ENCODE measurements at regions not wholly inside any gene's neighbourhood (a gene's known extent, or its start where the extent isn't known, plus 50 kb on each side); places are given as distances from the start of the nearest gene placed in this dataset.

- H3K27ac ChIP-seq (ENCODE audit: low read length) = no peak overlapping the region
- H3K4me3 ChIP-seq (ENCODE audit: low read length) = no peak overlapping the region
- no peaks in the 10 kb centered on the region for H3K9me3 ChIP-seq (ENCODE audit: control insufficient read depth, insufficient read depth, low read length)
- H3K36me3 ChIP-seq (ENCODE audit: control insufficient read depth, insufficient read depth, low read length) = no peaks in the 10 kb centered on the region
- no peaks in the 10 kb centered on the region; the same call in 1 of the 2 replicates for H3K4me1 ChIP-seq (ENCODE audit: control insufficient read depth, insufficient read depth, low read length)
- H3K27me3 ChIP-seq (ENCODE audit: control insufficient read depth, insufficient read depth, low read length) = no peaks in the 10 kb centered on the region
- no CpG with 5 or more reads among the region's 1 CpG for WGBS (ENCODE audit: insufficient coverage, insufficient read length)
- DNase-seq (ENCODE audit: low read depth, low spot score) = no peak
Observed at GRCh38 chr1:194241215-194241614, 1054.8 kb upstream of the B3GALT2 start.

DNA sequence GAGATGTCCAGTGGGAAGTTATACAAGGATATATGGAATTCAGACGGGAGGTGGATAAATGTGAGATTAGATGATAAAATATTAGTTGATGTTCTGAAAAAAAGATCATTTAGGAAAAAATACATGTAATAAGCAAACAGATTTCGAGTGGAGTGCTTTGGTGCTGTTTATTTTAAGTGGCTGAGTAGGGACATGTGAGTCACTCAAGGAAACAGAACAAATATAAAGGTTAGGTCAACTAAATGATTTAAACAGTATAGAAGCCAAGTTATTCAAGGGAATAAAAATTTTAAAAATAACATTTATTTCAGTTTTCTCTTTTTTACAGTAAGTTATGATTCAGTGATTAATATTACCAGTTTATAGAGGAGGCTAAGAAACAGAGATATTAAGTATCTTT is 1046.7 kb upstream of the B3GALT2 start:
- Histone ChIP-seq H3K27me3 (ENCODE audit: control insufficient read depth, insufficient read depth, low read length) (no peaks in the 10 kb centered on the region), H3K36me3 (ENCODE audit: control insufficient read depth, insufficient read depth, low read length) (no peaks in the 10 kb centered on the region), H3K27ac (ENCODE audit: low read length) (no peak overlapping the region), H3K9me3 (ENCODE audit: control insufficient read depth, insufficient read depth, low read length) (no peaks in the 10 kb centered on the region), H3K4me1 (ENCODE audit: control insufficient read depth, insufficient read depth, low read length) (no peaks in the 10 kb centered on the region), H3K4me3 (ENCODE audit: low read length) (no peak overlapping the region)
- DNase-seq (ENCODE audit: low read depth, low spot score) = no peak
- WGBS (ENCODE audit: insufficient coverage, insufficient read length) = 100% methylated on average over 1 of the region's 2 CpGs

DNA sequence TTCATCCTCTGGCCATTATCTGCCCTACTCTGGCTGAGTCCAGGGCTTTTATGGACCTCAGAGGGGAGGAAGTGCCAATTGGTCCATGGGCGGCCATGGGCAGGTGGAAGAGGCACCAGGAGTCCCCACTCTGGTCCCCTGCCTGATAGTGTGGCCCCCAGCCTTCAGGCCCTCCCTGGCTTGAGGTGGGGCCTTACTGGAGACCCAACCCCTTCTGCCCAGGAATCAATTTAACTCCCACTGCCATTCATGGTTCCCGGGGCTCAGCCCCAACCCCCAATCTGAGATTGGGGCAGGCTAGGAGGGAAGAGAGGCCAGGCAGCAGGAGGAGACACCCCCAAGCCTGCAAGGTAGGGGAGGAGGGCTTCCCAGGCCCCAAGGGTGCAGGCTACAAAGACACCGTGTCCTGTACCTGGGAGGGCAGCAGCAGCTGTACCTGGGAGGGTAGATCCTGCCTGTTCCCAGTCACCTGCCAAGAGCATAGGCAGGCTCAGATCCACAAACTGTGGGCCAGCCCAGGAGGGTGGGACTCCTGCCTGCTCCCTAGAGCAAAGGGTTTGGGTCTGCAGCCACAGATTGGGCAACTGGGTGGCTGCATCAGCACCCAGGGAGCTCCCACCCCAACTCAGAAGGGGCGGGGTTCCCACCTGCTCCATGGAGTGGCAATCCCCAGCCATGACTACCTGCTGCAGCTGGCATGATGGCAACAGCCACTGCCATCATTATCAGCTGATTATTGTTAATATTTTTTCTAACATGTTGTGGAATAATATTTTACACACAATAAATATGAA is 1044.1 kb upstream of the B3GALT2 start:
- no peak for DNase-seq (ENCODE audit: low read depth, low spot score)
- H3K27ac ChIP-seq (ENCODE audit: low read length) = no peak overlapping the region
- no CpG with 5 or more reads among the region's 4 CpGs for WGBS (ENCODE audit: insufficient coverage, insufficient read length)
- no peaks in the 10 kb centered on the region for H3K36me3 ChIP-seq (ENCODE audit: control insufficient read depth, insufficient read depth, low read length)
- no peaks in the 10 kb centered on the region for H3K9me3 ChIP-seq (ENCODE audit: control insufficient read depth, insufficient read depth, low read length)
- no peaks in the 10 kb centered on the region for H3K27me3 ChIP-seq (ENCODE audit: control insufficient read depth, insufficient read depth, low read length)
- no peak overlapping the region for H3K4me3 ChIP-seq (ENCODE audit: low read length)
- H3K4me1 ChIP-seq (ENCODE audit: control insufficient read depth, insufficient read depth, low read length) = no peaks in the 10 kb centered on the region

DNA sequence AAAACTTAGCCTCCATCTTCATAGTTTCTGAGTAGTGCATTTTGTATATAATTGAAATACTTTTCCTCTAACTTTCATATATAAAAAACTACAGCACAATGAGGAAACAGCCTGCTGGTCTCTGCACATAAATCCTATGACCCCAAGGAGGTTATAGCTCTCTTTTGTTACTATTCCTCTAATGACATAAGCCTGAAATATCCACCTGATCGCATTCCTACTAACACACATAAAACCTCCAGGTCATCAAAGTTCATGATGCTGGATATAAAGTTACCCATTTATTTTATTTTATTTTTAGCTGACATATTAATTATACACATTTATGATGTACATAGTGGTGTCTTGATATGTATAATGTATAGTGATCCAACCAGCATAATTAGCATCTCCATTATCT is 1042.0 kb upstream of the B3GALT2 start:
- no peaks in the 10 kb centered on the region for H3K27me3 ChIP-seq (ENCODE audit: control insufficient read depth, insufficient read depth, low read length)
- H3K36me3 ChIP-seq (ENCODE audit: control insufficient read depth, insufficient read depth, low read length) = no peaks in the 10 kb centered on the region
- DNase-seq (ENCODE audit: low read depth, low spot score) = no peak
- WGBS (ENCODE audit: insufficient coverage, insufficient read length) = no CpG with 5 or more reads among the region's 1 CpG
- no peak overlapping the region for H3K4me3 ChIP-seq (ENCODE audit: low read length)
- no peaks in the 10 kb centered on the region for H3K4me1 ChIP-seq (ENCODE audit: control insufficient read depth, insufficient read depth, low read length)
- no peak overlapping the region for H3K27ac ChIP-seq (ENCODE audit: low read length)
- H3K9me3 ChIP-seq (ENCODE audit: control insufficient read depth, insufficient read depth, low read length) = no peaks in the 10 kb centered on the region

GRCh38 chr1:194227161-194227560 is 1040.7 kb upstream of the B3GALT2 start:
- H3K9me3 ChIP-seq (ENCODE audit: control insufficient read depth, insufficient read depth, low read length) = no peaks in the 10 kb centered on the region
- WGBS (ENCODE audit: insufficient coverage, insufficient read length) = no CpG with 5 or more reads among the region's 1 CpG
- no peak overlapping the region for H3K4me3 ChIP-seq (ENCODE audit: low read length)
- no peaks in the 10 kb centered on the region for H3K36me3 ChIP-seq (ENCODE audit: control insufficient read depth, insufficient read depth, low read length)
- no peaks in the 10 kb centered on the region for H3K4me1 ChIP-seq (ENCODE audit: control insufficient read depth, insufficient read depth, low read length)
- DNase-seq (ENCODE audit: low read depth, low spot score) = no peak
- H3K27me3 ChIP-seq (ENCODE audit: control insufficient read depth, insufficient read depth, low read length) = no peaks in the 10 kb centered on the region
- no peak overlapping the region for H3K27ac ChIP-seq (ENCODE audit: low read length)

DNA sequence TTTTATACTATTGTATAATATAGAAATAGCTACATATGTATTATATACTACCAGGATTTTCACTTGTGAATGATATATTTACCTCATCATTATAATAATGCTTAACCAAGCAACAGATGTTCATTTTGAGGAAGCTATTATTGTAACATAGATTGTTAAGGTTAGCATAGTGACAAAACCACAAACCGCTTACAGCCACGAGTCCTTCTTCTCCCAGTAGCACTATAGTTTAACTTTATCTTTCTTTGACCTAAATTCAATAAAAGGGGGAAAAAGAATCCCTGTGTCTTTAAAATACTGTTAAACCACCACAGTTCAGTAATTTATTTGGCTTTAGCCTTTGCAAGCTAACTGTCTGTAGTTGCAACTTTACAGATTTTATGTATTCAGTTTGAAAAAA is 1039.4 kb upstream of the B3GALT2 start:
- Histone ChIP-seq H3K4me3 (ENCODE audit: low read length) (no peak overlapping the region), H3K36me3 (ENCODE audit: control insufficient read depth, insufficient read depth, low read length) (no peaks in the 10 kb centered on the region), H3K4me1 (ENCODE audit: control insufficient read depth, insufficient read depth, low read length) (no peaks in the 10 kb centered on the region), H3K27me3 (ENCODE audit: control insufficient read depth, insufficient read depth, low read length) (no peaks in the 10 kb centered on the region), H3K9me3 (ENCODE audit: control insufficient read depth, insufficient read depth, low read length) (no peaks in the 10 kb centered on the region), H3K27ac (ENCODE audit: low read length) (no peak overlapping the region)
- DNase-seq (ENCODE audit: low read depth, low spot score) = no peak
- WGBS (ENCODE audit: insufficient coverage, insufficient read length) = no CpG with 5 or more reads among the region's 2 CpGs

GRCh38 chr1:194223596-194223995 is 1037.2 kb upstream of the B3GALT2 start:
- no CpG with 5 or more reads among the region's 1 CpG for WGBS (ENCODE audit: insufficient coverage, insufficient read length)

GRCh38 chr1:194215448-194215847 is 1029.0 kb upstream of the B3GALT2 start:
- H3K9me3 ChIP-seq (ENCODE audit: control insufficient read depth, insufficient read depth, low read length) = no peaks in the 10 kb centered on the region
- no CpG with 5 or more reads among the region's 1 CpG for WGBS (ENCODE audit: insufficient coverage, insufficient read length)
- no peak for DNase-seq (ENCODE audit: low read depth, low spot score)
- no peaks in the 10 kb centered on the region for H3K4me1 ChIP-seq (ENCODE audit: control insufficient read depth, insufficient read depth, low read length)
- no peak overlapping the region for H3K27ac ChIP-seq (ENCODE audit: low read length)
- no peaks in the 10 kb centered on the region for H3K36me3 ChIP-seq (ENCODE audit: control insufficient read depth, insufficient read depth, low read length)
- no peak overlapping the region for H3K4me3 ChIP-seq (ENCODE audit: low read length)
- H3K27me3 ChIP-seq (ENCODE audit: control insufficient read depth, insufficient read depth, low read length) = no peaks in the 10 kb centered on the region

More at GRCh38 chr1:194223596-194223995, 1037.2 kb upstream of the B3GALT2 start:
- Histone ChIP-seq H3K4me3 (ENCODE audit: low read length) (no peak overlapping the region), H3K27ac (ENCODE audit: low read length) (no peak overlapping the region), H3K27me3 (ENCODE audit: control insufficient read depth, insufficient read depth, low read length) (no peaks in the 10 kb centered on the region), H3K36me3 (ENCODE audit: control insufficient read depth, insufficient read depth, low read length) (no peaks in the 10 kb centered on the region), H3K9me3 (ENCODE audit: control insufficient read depth, insufficient read depth, low read length) (no peaks in the 10 kb centered on the region), H3K4me1 (ENCODE audit: control insufficient read depth, insufficient read depth, low read length) (no peaks in the 10 kb centered on the region)
- no peak for DNase-seq (ENCODE audit: low read depth, low spot score)

- Histone ChIP-seq H3K9me3 (ENCODE audit: control insufficient read depth, insufficient read depth, low read length) (no peaks in the 10 kb centered on the region), H3K27me3 (ENCODE audit: control insufficient read depth, insufficient read depth, low read length) (no peaks in the 10 kb centered on the region), H3K4me3 (ENCODE audit: low read length) (no peak overlapping the region), H3K36me3 (ENCODE audit: control insufficient read depth, insufficient read depth, low read length) (no peaks in the 10 kb centered on the region), H3K27ac (ENCODE audit: low read length) (no peak overlapping the region), H3K4me1 (ENCODE audit: control insufficient read depth, insufficient read depth, low read length) (no peaks in the 10 kb centered on the region)
- DNase-seq (ENCODE audit: low read depth, low spot score) = no peak
- WGBS (ENCODE audit: insufficient coverage, insufficient read length) = no CpG with 5 or more reads among the region's 3 CpGs
Observed at GRCh38 chr1:194214735-194215134, 1028.3 kb upstream of the B3GALT2 start.

GRCh38 chr1:194209920-194210319 is 1023.5 kb upstream of the B3GALT2 start:
- Histone ChIP-seq H3K9me3 (ENCODE audit: control insufficient read depth, insufficient read depth, low read length) (no peaks in the 10 kb centered on the region), H3K36me3 (ENCODE audit: control insufficient read depth, insufficient read depth, low read length) (no peaks in the 10 kb centered on the region), H3K27me3 (ENCODE audit: control insufficient read depth, insufficient read depth, low read length) (no peaks in the 10 kb centered on the region), H3K4me3 (ENCODE audit: low read length) (no peak overlapping the region), H3K27ac (ENCODE audit: low read length) (no peak overlapping the region), H3K4me1 (ENCODE audit: control insufficient read depth, insufficient read depth, low read length) (no peaks in the 10 kb centered on the region)
- no peak for DNase-seq (ENCODE audit: low read depth, low spot score)

DNA sequence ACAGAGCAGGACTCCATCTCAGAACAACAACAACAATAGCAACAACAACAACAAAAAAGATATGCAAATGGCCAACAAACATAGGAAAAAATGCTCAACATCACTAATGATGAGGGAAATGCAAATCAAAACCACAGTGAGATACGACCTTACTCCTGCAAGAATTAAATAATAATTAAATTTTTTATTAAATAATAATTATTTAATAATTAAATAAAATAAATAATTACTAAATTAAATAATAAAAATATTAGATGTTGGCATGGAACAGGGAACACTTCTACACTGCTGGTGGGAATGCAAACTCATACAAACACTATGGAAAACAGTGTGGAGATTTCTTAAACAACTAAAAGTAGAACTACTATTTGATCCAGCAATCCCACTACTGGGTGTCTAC is 1022.3 kb upstream of the B3GALT2 start:
- Histone ChIP-seq H3K27ac (ENCODE audit: low read length) (no peak overlapping the region), H3K36me3 (ENCODE audit: control insufficient read depth, insufficient read depth, low read length) (no peaks in the 10 kb centered on the region), H3K4me1 (ENCODE audit: control insufficient read depth, insufficient read depth, low read length) (no peaks in the 10 kb centered on the region), H3K9me3 (ENCODE audit: control insufficient read depth, insufficient read depth, low read length) (no peaks in the 10 kb centered on the region), H3K27me3 (ENCODE audit: control insufficient read depth, insufficient read depth, low read length) (no peaks in the 10 kb centered on the region), H3K4me3 (ENCODE audit: low read length) (no peak overlapping the region)
- WGBS (ENCODE audit: insufficient coverage, insufficient read length) = no CpG with 5 or more reads among the region's 1 CpG
- DNase-seq (ENCODE audit: low read depth, low spot score) = no peak

Data from iPS DF 6.9 (cell line).